ENCODE measurements at regions not wholly inside any gene's neighbourhood (a gene's known extent, or its start where the extent isn't known, plus 50 kb on each side); places are given as distances from the start of the nearest gene placed in this dataset.

GRCh38 chr20:40481337-40481736, 207.7 kb downstream of the MAFB start:
- Histone ChIP-seq H3F3A (ENCODE audit: insufficient read depth) (peaks cover 11% of the 10 kb centered on the region), H3K9me2 (ENCODE audit: insufficient read depth) (no peaks in the 10 kb centered on the region), H4K20me1 (ENCODE audit: insufficient read depth) (no peaks in the 10 kb centered on the region), H3K4me2 (ENCODE audit: unreplicated experiment) (no peak overlapping the region), H3K27ac (no peak overlapping the region), H3K9ac (no peak overlapping the region), H2AFZ (no peak overlapping the region), H3K27me3 (replicated peaks; ENCODE audit: insufficient read depth) (no peaks in the 10 kb centered on the region), H3K36me3 (ENCODE audit: low read depth) (no peaks in the 10 kb centered on the region), H3K4me3 (no peak overlapping the region), H3K9me3 (ENCODE audit: low read depth) (no peaks in the 10 kb centered on the region), H3K79me2 (ENCODE audit: insufficient read depth) (no peaks in the 10 kb centered on the region), H3K4me1 (ENCODE audit: insufficient read depth) (peaks cover 14% of the 10 kb centered on the region)
- peak; percentile 21 for DNase-seq
- no peak for TF ChIP-seq EZH2 (IDR thresholded peaks at IDR 0.05; ENCODE audit: insufficient read depth, poor library complexity, severe bottlenecking)
- in situ Hi-C loops (cut with MboI): no loop called here

- Histone ChIP-seq H3K9me3 (ENCODE audit: low read depth) (no peaks in the 10 kb centered on the region), H3K4me3 (no peak overlapping the region), H3K9ac (no peak overlapping the region), H3K4me1 (ENCODE audit: insufficient read depth) (peaks cover 14% of the 10 kb centered on the region), H3K9me2 (ENCODE audit: insufficient read depth) (no peaks in the 10 kb centered on the region), H2AFZ (no peak overlapping the region), H3K4me2 (ENCODE audit: unreplicated experiment) (no peak overlapping the region), H3K36me3 (ENCODE audit: low read depth) (no peaks in the 10 kb centered on the region), H3K27ac (no peak overlapping the region), H3F3A (ENCODE audit: insufficient read depth) (peaks cover 11% of the 10 kb centered on the region), H3K27me3 (replicated peaks; ENCODE audit: insufficient read depth) (no peaks in the 10 kb centered on the region), H4K20me1 (ENCODE audit: insufficient read depth) (no peaks in the 10 kb centered on the region), H3K79me2 (ENCODE audit: insufficient read depth) (no peaks in the 10 kb centered on the region)
- DNase-seq: peak; percentile 82
- WGBS, 2 experiments (ENCODE audit: low coverage in 1 of 2, low lambda C conversion rate in 2 of 2, missing lambda C conversion rate in 2 of 2): 5% methylated on average over 3 of the region's 3 CpGs
- TF ChIP-seq EZH2phosphoT487 (IDR thresholded peaks at IDR 0.05; ENCODE audit: insufficient read depth, low read depth) (no peak), EZH2 (IDR thresholded peaks at IDR 0.05; ENCODE audit: insufficient read depth, poor library complexity, severe bottlenecking) (no peak)
- in situ Hi-C loops (cut with MboI): no loop called here
These were observed 211.2 kb downstream of the MAFB start for GRCh38 chr20:40477805-40478204.

GRCh38 chr20:40476461-40476860, 212.6 kb downstream of the MAFB start:
- TF ChIP-seq EZH2 (IDR thresholded peaks at IDR 0.05; ENCODE audit: insufficient read depth, poor library complexity, severe bottlenecking) (no peak), EZH2phosphoT487 (IDR thresholded peaks at IDR 0.05; ENCODE audit: insufficient read depth, low read depth) (no peak)
- Histone ChIP-seq H3K9me3 (ENCODE audit: low read depth) (no peaks in the 10 kb centered on the region), H2AFZ (no peak overlapping the region), H3K4me2 (ENCODE audit: unreplicated experiment) (no peak overlapping the region), H3K27ac (no peak overlapping the region), H3K27me3 (replicated peaks; ENCODE audit: insufficient read depth) (no peaks in the 10 kb centered on the region), H3K9ac (no peak overlapping the region), H3F3A (ENCODE audit: insufficient read depth) (peaks cover 11% of the 10 kb centered on the region), H4K20me1 (ENCODE audit: insufficient read depth) (no peaks in the 10 kb centered on the region), H3K9me2 (ENCODE audit: insufficient read depth) (no peaks in the 10 kb centered on the region), H3K36me3 (ENCODE audit: low read depth) (no peaks in the 10 kb centered on the region), H3K79me2 (ENCODE audit: insufficient read depth) (no peaks in the 10 kb centered on the region), H3K4me3 (no peak overlapping the region), H3K4me1 (ENCODE audit: insufficient read depth) (peaks cover 14% of the 10 kb centered on the region)
- WGBS, 2 experiments (ENCODE audit: low coverage in 1 of 2, low lambda C conversion rate in 2 of 2, missing lambda C conversion rate in 2 of 2): 95 to 98% methylated on average over 3 of the region's 3 CpGs
- DNase-seq: no peak
- in situ Hi-C loops (cut with MboI): no loop called here

GRCh38 chr20:40472905-40473304, 216.1 kb downstream of the MAFB start:
- peak; percentile 22 for DNase-seq
- no peak overlapping the region for H3K27ac ChIP-seq

GRCh38 chr20:40471261-40471629, 217.8 kb downstream of the MAFB start:
- H3F3A ChIP-seq (ENCODE audit: insufficient read depth): no peaks in the 10 kb centered on the region
- no peak for TF ChIP-seq EZH2 (IDR thresholded peaks at IDR 0.05; ENCODE audit: insufficient read depth, poor library complexity, severe bottlenecking)
- no peak for TF ChIP-seq EZH2phosphoT487 (IDR thresholded peaks at IDR 0.05; ENCODE audit: insufficient read depth, low read depth)
- no peaks in the 10 kb centered on the region for H3K9me2 ChIP-seq (ENCODE audit: insufficient read depth)
- no peak overlapping the region for H3K9ac ChIP-seq
- H3K4me3 ChIP-seq: no peak overlapping the region
- in situ Hi-C loops (cut with MboI): no loop called here
- H3K4me1 ChIP-seq (ENCODE audit: insufficient read depth): no peaks in the 10 kb centered on the region
- H4K20me1 ChIP-seq (ENCODE audit: insufficient read depth): no peaks in the 10 kb centered on the region
- peak; percentile 26 for DNase-seq
- no peak overlapping the region for H2AFZ ChIP-seq
- no peaks in the 10 kb centered on the region for H3K36me3 ChIP-seq (ENCODE audit: low read depth)
- 83 to 89% methylated on average over 4 of the region's 4 CpGs for WGBS, 2 experiments (ENCODE audit: low coverage in 1 of 2, low lambda C conversion rate in 2 of 2, missing lambda C conversion rate in 2 of 2)
- H3K9me3 ChIP-seq (ENCODE audit: low read depth): no peaks in the 10 kb centered on the region
- H3K4me2 ChIP-seq (ENCODE audit: unreplicated experiment): no peak overlapping the region
- H3K27me3 ChIP-seq (replicated peaks; ENCODE audit: insufficient read depth): no peaks in the 10 kb centered on the region
- no peaks in the 10 kb centered on the region for H3K79me2 ChIP-seq (ENCODE audit: insufficient read depth)
- H3K27ac ChIP-seq: no peak overlapping the region

More at GRCh38 chr20:40472905-40473304, 216.1 kb downstream of the MAFB start:
- Histone ChIP-seq H3K4me1 (ENCODE audit: insufficient read depth) (peaks cover 5% of the 10 kb centered on the region; the same call in 1 of the 2 replicates), H3F3A (ENCODE audit: insufficient read depth) (peaks cover 7% of the 10 kb centered on the region), H2AFZ (no peak overlapping the region), H3K4me3 (no peak overlapping the region), H3K4me2 (ENCODE audit: unreplicated experiment) (no peak overlapping the region), H3K27me3 (replicated peaks; ENCODE audit: insufficient read depth) (no peaks in the 10 kb centered on the region), H3K36me3 (ENCODE audit: low read depth) (no peaks in the 10 kb centered on the region), H3K79me2 (ENCODE audit: insufficient read depth) (no peaks in the 10 kb centered on the region), H3K9me3 (ENCODE audit: low read depth) (no peaks in the 10 kb centered on the region), H4K20me1 (ENCODE audit: insufficient read depth) (no peaks in the 10 kb centered on the region), H3K9me2 (ENCODE audit: insufficient read depth) (no peaks in the 10 kb centered on the region), H3K9ac (no peak overlapping the region)
- WGBS, 2 experiments (ENCODE audit: low coverage in 1 of 2, low lambda C conversion rate in 2 of 2, missing lambda C conversion rate in 2 of 2): 55 to 80% methylated on average over 1 of the region's 1 CpG
- TF ChIP-seq EZH2 (IDR thresholded peaks at IDR 0.05; ENCODE audit: insufficient read depth, poor library complexity, severe bottlenecking) (no peak), EZH2phosphoT487 (IDR thresholded peaks at IDR 0.05; ENCODE audit: insufficient read depth, low read depth) (no peak)
- in situ Hi-C loops (cut with MboI): no loop called here
